MM.1S (cell line): ENCODE measurements at regions not wholly inside any gene's neighbourhood (a gene's known extent, or its start where the extent isn't known, plus 50 kb on each side); places are given as distances from the start of the nearest gene placed in this dataset.

Source experiments
- DNase-seq: peaks from one replicate; pipeline ENCODE4 v3.0.0-alpha.2; 2015
- H2AFZ ChIP-seq: fragments of 300-600 bp; sonication (generic); 2 replicates; pipeline ENCODE4 v1.6.0; 2016; ENCODE audit warnings: antibody characterized with exemption, low read length
- H3F3A ChIP-seq: fragments of 300-600 bp; sonication (generic); 2 replicates; pipeline ENCODE4 v1.6.1; 2016; ENCODE audit warnings: mild to moderate bottlenecking, antibody characterized with exemption, low read length, moderate library complexity, mixed read lengths; ENCODE audit not compliant: insufficient read depth
- H3K27ac ChIP-seq: fragments of 300-600 bp; sonication (generic); 2 replicates; pipeline ENCODE4 v1.5.1; 2016; ENCODE audit warnings: mild to moderate bottlenecking, low read length
- H3K27me3 ChIP-seq: fragments of 300-600 bp; sonication (generic); replicated peaks from 2 replicates; pipeline ENCODE4 v1.6.0; 2016; ENCODE audit warnings: low read length; ENCODE audit not compliant: insufficient read depth
- H3K36me3 ChIP-seq: fragments of 300-600 bp; sonication (generic); replicated peaks from 2 replicates; pipeline ENCODE4 v1.6.1; 2016; ENCODE audit warnings: mild to moderate bottlenecking, low read length, mixed read lengths; ENCODE audit not compliant: insufficient read depth
- H3K4me1 ChIP-seq: fragments of 300-600 bp; sonication (generic); 2 replicates; pipeline ENCODE4 v1.6.1; 2016; ENCODE audit warnings: low read length, mixed read lengths
- H3K4me2 ChIP-seq: fragments of 300-600 bp; sonication (generic); 2 replicates; pipeline ENCODE4 v1.6.0; 2016; ENCODE audit warnings: low read depth, low read length
- H3K4me3 ChIP-seq: fragments of 300-600 bp; sonication (generic); 2 replicates; pipeline ENCODE4 v1.5.1; 2016; ENCODE audit warnings: low read length, mixed read lengths
- H3K79me2 ChIP-seq: fragments of 300-600 bp; sonication (generic); 2 replicates; pipeline ENCODE4 v1.6.1; 2016; ENCODE audit warnings: mixed run types, low read length, mixed read lengths
- H3K9ac ChIP-seq: fragments of 300-600 bp; sonication (generic); 2 replicates; pipeline ENCODE4 v1.6.1; 2016; ENCODE audit warnings: low read length, mixed read lengths
- H3K9me2 ChIP-seq: fragments of 300-600 bp; sonication (generic); replicated peaks from 2 replicates; pipeline ENCODE4 v1.6.1; 2016; ENCODE audit warnings: mild to moderate bottlenecking, low read length, mixed read lengths; ENCODE audit not compliant: insufficient read depth
- H3K9me3 ChIP-seq: fragments of 300-600 bp; sonication (generic); replicated peaks from 2 replicates; pipeline ENCODE4 v1.6.1; 2016; ENCODE audit warnings: mild to moderate bottlenecking, low read length, mixed read lengths; ENCODE audit not compliant: insufficient read depth
- H4K20me1 ChIP-seq: fragments of 300-600 bp; sonication (generic); 2 replicates; pipeline ENCODE4 v1.6.1; 2016; ENCODE audit warnings: mild to moderate bottlenecking, low read length, moderate library complexity, mixed read lengths; ENCODE audit not compliant: insufficient read depth
- EZH2 ChIP-seq: fragments of 300-600 bp; sonication (generic); optimal IDR thresholded peaks from 2 replicates; pipeline ENCODE3; 2017; ENCODE audit warnings: low read depth, mild to moderate bottlenecking, antibody characterized with exemption, low read length, mixed read lengths
- EZH2phosphoT487 ChIP-seq: fragments of 300-600 bp; sonication (generic); IDR thresholded peaks from 2 replicates; pipeline ENCODE4 v1.6.1; 2018; ENCODE audit warnings: antibody characterized with exemption, low read length
- TF ChIP-seq, protein P1 (sequence below): fragments of 300-600 bp; sonication (generic); IDR thresholded peaks from 2 replicates; pipeline ENCODE4 v1.5.1; 2016; ENCODE audit warnings: antibody characterized with exemption, low read length, mixed read lengths

DNA sequence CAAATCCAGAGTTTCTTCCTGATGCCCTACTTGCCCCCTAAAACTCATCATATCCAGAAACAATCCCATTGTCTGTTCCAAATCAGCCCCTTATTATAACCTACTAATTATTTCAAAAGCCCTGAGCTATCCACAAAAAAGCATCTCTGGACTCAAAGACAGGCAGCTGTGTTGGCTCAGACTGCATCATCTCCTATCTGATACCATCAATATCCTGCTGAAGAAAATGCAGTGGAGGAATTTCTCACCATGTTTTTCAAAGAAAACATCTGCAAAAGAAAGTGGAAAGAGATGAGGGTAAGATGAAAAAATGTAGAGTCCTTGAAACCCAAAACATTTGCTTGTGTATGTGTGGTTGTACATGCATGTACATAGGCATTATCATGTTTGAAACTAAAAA, 153.0 kb upstream of the DEFB112 start:
- Histone ChIP-seq H3K9me3 (no peaks in the 10 kb centered on the region), H3K9me2 (no peaks in the 10 kb centered on the region), H3K27ac (no peak overlapping the region), H3K36me3 (no peaks in the 10 kb centered on the region), H3F3A (no peaks in the 10 kb centered on the region), H3K27me3 (no peaks in the 10 kb centered on the region), H3K4me1 (no peaks in the 10 kb centered on the region), H3K79me2 (no peaks in the 10 kb centered on the region), H2AFZ (no peak overlapping the region), H4K20me1 (no peaks in the 10 kb centered on the region), H3K4me3 (no peak overlapping the region), H3K4me2 (no peak overlapping the region), H3K9ac (no peak overlapping the region)
- TF ChIP-seq EZH2 (no peak), EZH2phosphoT487 (no peak)
- TF ChIP-seq, protein P1, sequence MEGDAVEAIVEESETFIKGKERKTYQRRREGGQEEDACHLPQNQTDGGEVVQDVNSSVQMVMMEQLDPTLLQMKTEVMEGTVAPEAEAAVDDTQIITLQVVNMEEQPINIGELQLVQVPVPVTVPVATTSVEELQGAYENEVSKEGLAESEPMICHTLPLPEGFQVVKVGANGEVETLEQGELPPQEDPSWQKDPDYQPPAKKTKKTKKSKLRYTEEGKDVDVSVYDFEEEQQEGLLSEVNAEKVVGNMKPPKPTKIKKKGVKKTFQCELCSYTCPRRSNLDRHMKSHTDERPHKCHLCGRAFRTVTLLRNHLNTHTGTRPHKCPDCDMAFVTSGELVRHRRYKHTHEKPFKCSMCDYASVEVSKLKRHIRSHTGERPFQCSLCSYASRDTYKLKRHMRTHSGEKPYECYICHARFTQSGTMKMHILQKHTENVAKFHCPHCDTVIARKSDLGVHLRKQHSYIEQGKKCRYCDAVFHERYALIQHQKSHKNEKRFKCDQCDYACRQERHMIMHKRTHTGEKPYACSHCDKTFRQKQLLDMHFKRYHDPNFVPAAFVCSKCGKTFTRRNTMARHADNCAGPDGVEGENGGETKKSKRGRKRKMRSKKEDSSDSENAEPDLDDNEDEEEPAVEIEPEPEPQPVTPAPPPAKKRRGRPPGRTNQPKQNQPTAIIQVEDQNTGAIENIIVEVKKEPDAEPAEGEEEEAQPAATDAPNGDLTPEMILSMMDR: no peak
- no peak for DNase-seq

DNA sequence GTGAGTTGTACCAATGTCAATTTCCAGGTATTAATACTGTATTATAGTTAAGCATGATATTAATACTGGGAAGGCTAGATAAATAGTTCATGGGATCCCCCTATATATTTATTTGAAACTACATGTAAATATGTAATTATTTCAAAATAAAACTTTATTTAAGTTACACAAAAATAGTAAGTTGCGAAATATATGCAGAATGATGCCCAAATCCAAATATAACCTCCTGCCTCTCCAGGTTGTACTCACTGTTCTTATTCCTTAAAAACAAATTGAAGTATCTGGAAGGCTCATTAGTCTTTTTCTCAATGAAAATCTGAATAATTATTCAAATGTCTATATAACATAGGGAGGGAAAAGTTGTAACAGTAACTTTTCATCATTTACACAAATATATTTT, 161.9 kb upstream of the DEFB112 start:
- no peak for DNase-seq
- Histone ChIP-seq H3K79me2 (no peaks in the 10 kb centered on the region), H3K4me3 (no peak overlapping the region), H3K27me3 (no peaks in the 10 kb centered on the region), H3K27ac (no peak overlapping the region), H3F3A (no peaks in the 10 kb centered on the region), H3K36me3 (no peaks in the 10 kb centered on the region), H3K9me2 (no peaks in the 10 kb centered on the region), H3K9me3 (no peaks in the 10 kb centered on the region), H4K20me1 (no peaks in the 10 kb centered on the region), H3K4me2 (no peak overlapping the region), H2AFZ (no peak overlapping the region), H3K9ac (no peak overlapping the region), H3K4me1 (no peaks in the 10 kb centered on the region)
- no peak for TF ChIP-seq EZH2
- TF ChIP-seq, protein P1: no peak
- TF ChIP-seq EZH2phosphoT487: no peak

DNA sequence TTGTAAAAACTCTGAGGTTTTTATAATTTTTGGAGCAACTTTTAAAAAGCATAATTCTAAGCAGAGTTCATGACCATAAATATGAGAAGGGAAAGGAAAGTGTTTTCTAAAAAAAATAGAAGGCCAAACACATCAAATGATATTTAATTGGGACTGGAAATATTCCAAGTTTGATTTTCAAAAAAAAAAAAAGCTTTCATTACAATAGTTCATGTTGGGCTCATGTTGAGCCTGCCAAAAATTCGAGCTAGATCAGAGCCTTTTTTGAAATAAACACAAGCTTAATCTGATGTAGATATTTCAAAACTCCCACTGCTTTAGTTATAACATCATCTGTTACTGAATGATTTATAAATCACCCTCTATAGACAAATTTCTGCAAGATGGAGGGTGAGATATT, 163.4 kb upstream of the DEFB112 start:
- Histone ChIP-seq H3K9me2 (no peaks in the 10 kb centered on the region), H3K9me3 (no peaks in the 10 kb centered on the region), H3F3A (no peaks in the 10 kb centered on the region), H3K4me3 (no peak overlapping the region), H4K20me1 (no peaks in the 10 kb centered on the region), H3K27me3 (no peaks in the 10 kb centered on the region), H3K4me2 (no peak overlapping the region), H3K79me2 (no peaks in the 10 kb centered on the region), H3K36me3 (no peaks in the 10 kb centered on the region), H3K9ac (no peak overlapping the region), H3K27ac (no peak overlapping the region), H3K4me1 (no peaks in the 10 kb centered on the region), H2AFZ (no peak overlapping the region)
- DNase-seq: no peak
- TF ChIP-seq, protein P1: no peak

DNA sequence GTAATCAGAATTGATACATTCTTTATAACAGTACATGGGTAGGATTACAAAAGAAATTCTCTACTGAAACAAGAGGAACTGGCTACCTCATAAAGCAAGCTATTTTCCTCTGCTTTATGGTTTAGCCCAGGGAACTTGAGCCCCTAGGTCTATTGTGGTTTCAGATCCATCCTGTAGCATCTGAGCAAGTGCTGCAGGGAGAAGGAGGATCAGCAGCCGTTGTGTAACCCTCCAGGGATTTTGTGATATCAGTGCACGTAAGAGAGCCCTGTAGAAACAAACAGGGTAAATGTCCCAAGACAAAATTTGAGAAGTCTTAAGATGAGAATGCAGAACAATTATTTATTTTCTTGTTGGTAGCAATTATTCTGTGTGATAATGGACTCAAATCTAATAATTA, 165.2 kb upstream of the DEFB112 start:
- H2AFZ ChIP-seq: no peak overlapping the region
- no peak overlapping the region for H3K4me2 ChIP-seq
- no peaks in the 10 kb centered on the region for H3K9me3 ChIP-seq
- H3K27ac ChIP-seq: no peak overlapping the region
- TF ChIP-seq EZH2: no peak
- TF ChIP-seq, protein P1: no peak
- TF ChIP-seq EZH2phosphoT487: no peak
- no peaks in the 10 kb centered on the region for H3F3A ChIP-seq
- H3K36me3 ChIP-seq: no peaks in the 10 kb centered on the region
- no peaks in the 10 kb centered on the region for H4K20me1 ChIP-seq
- no peaks in the 10 kb centered on the region for H3K9me2 ChIP-seq
- no peak overlapping the region for H3K4me3 ChIP-seq
- H3K4me1 ChIP-seq: no peaks in the 10 kb centered on the region
- H3K9ac ChIP-seq: no peak overlapping the region
- DNase-seq: no peak
- H3K79me2 ChIP-seq: no peaks in the 10 kb centered on the region
- no peaks in the 10 kb centered on the region for H3K27me3 ChIP-seq
